Activated T-helper 2 cell treated with anti-CD3 and anti-CD28 coated beads, Interferon-gamma antibody, Interleukin-2, Interleukin-4, amounts not matched to agents 10 μg/mL and 5 μg/mL and 100 μg/mL, durations not matched to agents 14 hours and 24 hours and 36 hours (primary cell): ENCODE measurements at regions not wholly inside any gene's neighbourhood (a gene's known extent, or its start where the extent isn't known, plus 50 kb on each side); places are given as distances from the start of the nearest gene placed in this dataset.
"Not testable (repeated sequence)": the region's sequence is repeated elsewhere in the genome, so short reads cannot be mapped to it uniquely, and the experiment has no call there.

ENCODE experiments used
- DNase-seq: peaks from one replicate; pipeline ENCODE4 v3.0.0; 2021; ENCODE audit warnings: low spot score
- H3K27ac Mint-ChIP-seq: one replicate; pipeline ENCODE4 v1.8.0; 2021; ENCODE audit warnings: mixed read lengths
- H3K27me3 Mint-ChIP-seq: one replicate; pipeline ENCODE4 v1.8.0; 2021; ENCODE audit warnings: low read depth, mixed read lengths
- H3K36me3 Mint-ChIP-seq: one replicate; pipeline ENCODE4 v1.8.0; 2021; ENCODE audit warnings: low read depth, mixed read lengths
- H3K4me1 Mint-ChIP-seq: one replicate; pipeline ENCODE4 v1.8.0; 2021; ENCODE audit warnings: low read depth, mixed read lengths
- H3K4me3 Mint-ChIP-seq: one replicate; pipeline ENCODE4 v1.8.0; 2021; ENCODE audit warnings: low read depth, mild to moderate bottlenecking, moderate library complexity, mixed read lengths
- H3K9me3 Mint-ChIP-seq: one replicate; pipeline ENCODE4 v1.8.0; 2021; ENCODE audit warnings: mixed read lengths
- intact Hi-C: fragments of 100-400 bp; cut with micrococcal nuclease; formaldehyde crosslinking; loops from one replicate; pipeline ENCODE4 v1.15.1; 2023

- intact Hi-C loops = no loop called here
- Mint-ChIP-seq H3K27ac (no peak overlapping the region), H3K4me1 (no peaks in the 10 kb centered on the region), H3K27me3 (peaks cover 6% of the 10 kb centered on the region), H3K9me3 (no peaks in the 10 kb centered on the region), H3K36me3 (no peaks in the 10 kb centered on the region), H3K4me3 (no peak overlapping the region)
- no peak for DNase-seq
Measured at GRCh38 chr18:76307293-76307690, 187.8 kb downstream of the ZNF516 start.

GRCh38 chr18:76306685-76307292, 188.3 kb downstream of the ZNF516 start:
- Mint-ChIP-seq H3K36me3 (no peaks in the 10 kb centered on the region), H3K9me3 (no peaks in the 10 kb centered on the region), H3K27ac (no peak overlapping the region), H3K4me3 (no peak overlapping the region), H3K27me3 (peaks cover 6% of the 10 kb centered on the region), H3K4me1 (no peaks in the 10 kb centered on the region)
- DNase-seq = no peak
- intact Hi-C loops = no loop called here

- no peak overlapping the region for H3K27ac Mint-ChIP-seq
- intact Hi-C loops = no loop called here
- no peak overlapping the region for H3K4me3 Mint-ChIP-seq
- no peaks in the 10 kb centered on the region for H3K4me1 Mint-ChIP-seq
- no peaks in the 10 kb centered on the region for H3K9me3 Mint-ChIP-seq
- no peaks in the 10 kb centered on the region for H3K27me3 Mint-ChIP-seq
- DNase-seq = no peak
- H3K36me3 Mint-ChIP-seq = no peaks in the 10 kb centered on the region
Measured at GRCh38 chr18:76285866-76286265, 209.2 kb downstream of the ZNF516 start.

GRCh38 chr18:76281565-76281964, 213.5 kb downstream of the ZNF516 start:
- no peak overlapping the region for H3K4me3 Mint-ChIP-seq
- H3K27ac Mint-ChIP-seq = no peak overlapping the region
- no peaks in the 10 kb centered on the region for H3K27me3 Mint-ChIP-seq
- H3K36me3 Mint-ChIP-seq = no peaks in the 10 kb centered on the region
- no peak for DNase-seq
- no peaks in the 10 kb centered on the region for H3K4me1 Mint-ChIP-seq
- H3K9me3 Mint-ChIP-seq = no peaks in the 10 kb centered on the region
- intact Hi-C loops = no loop called here

- intact Hi-C loops = no loop called here
- H3K27ac Mint-ChIP-seq = no peak overlapping the region
- no peaks in the 10 kb centered on the region for H3K9me3 Mint-ChIP-seq
- no peak for DNase-seq
- no peaks in the 10 kb centered on the region for H3K4me1 Mint-ChIP-seq
- H3K27me3 Mint-ChIP-seq = no peaks in the 10 kb centered on the region
- H3K4me3 Mint-ChIP-seq = no peak overlapping the region
- H3K36me3 Mint-ChIP-seq = no peaks in the 10 kb centered on the region
Measured at GRCh38 chr18:76277801-76278200, 217.2 kb downstream of the ZNF516 start.

GRCh38 chr18:76275727-76276313, 219.2 kb downstream of the ZNF516 start:
- Mint-ChIP-seq H3K9me3 (no peaks in the 10 kb centered on the region), H3K4me3 (no peak overlapping the region), H3K27ac (no peak overlapping the region), H3K36me3 (no peaks in the 10 kb centered on the region), H3K27me3 (no peaks in the 10 kb centered on the region), H3K4me1 (no peaks in the 10 kb centered on the region)
- no peak for DNase-seq
- intact Hi-C loops = no loop called here

- Mint-ChIP-seq H3K4me1 (no peaks in the 10 kb centered on the region), H3K36me3 (no peaks in the 10 kb centered on the region), H3K9me3 (no peaks in the 10 kb centered on the region), H3K27ac (no peak overlapping the region), H3K27me3 (no peaks in the 10 kb centered on the region), H3K4me3 (no peak overlapping the region)
- intact Hi-C loops = no loop called here
- no peak for DNase-seq
Measured at GRCh38 chr18:76274468-76275289, 220.4 kb downstream of the ZNF516 start.

- DNase-seq = no peak
- no peak overlapping the region for H3K4me3 Mint-ChIP-seq
- no peaks in the 10 kb centered on the region for H3K4me1 Mint-ChIP-seq
- H3K27ac Mint-ChIP-seq = no peak overlapping the region
- no peaks in the 10 kb centered on the region for H3K36me3 Mint-ChIP-seq
- no peaks in the 10 kb centered on the region for H3K27me3 Mint-ChIP-seq
- intact Hi-C loops = no loop called here
- no peaks in the 10 kb centered on the region for H3K9me3 Mint-ChIP-seq
Measured at GRCh38 chr18:76273956-76274355, 221.1 kb downstream of the ZNF516 start.

- intact Hi-C loops = no loop called here
- no peak overlapping the region for H3K4me3 Mint-ChIP-seq
- DNase-seq = no peak
- H3K36me3 Mint-ChIP-seq = no peaks in the 10 kb centered on the region
- H3K27me3 Mint-ChIP-seq = no peaks in the 10 kb centered on the region
- H3K27ac Mint-ChIP-seq = no peak overlapping the region
- H3K4me1 Mint-ChIP-seq = no peaks in the 10 kb centered on the region
- H3K9me3 Mint-ChIP-seq = no peaks in the 10 kb centered on the region
Measured at GRCh38 chr18:76273036-76273545, 222.0 kb downstream of the ZNF516 start.

- intact Hi-C loops, H3K4me3 Mint-ChIP-seq, H3K27ac Mint-ChIP-seq, H3K36me3 Mint-ChIP-seq, H3K27me3 Mint-ChIP-seq, H3K9me3 Mint-ChIP-seq, H3K4me1 Mint-ChIP-seq, DNase-seq: not testable (repeated sequence)
Measured at GRCh38 chr18:76267423-76267822, 227.6 kb downstream of the ZNF516 start.

GRCh38 chr18:76266236-76266991, 228.6 kb downstream of the ZNF516 start:
- no peak overlapping the region for H3K27ac Mint-ChIP-seq
- DNase-seq = no peak
- intact Hi-C loops = no loop called here

GRCh38 chr18:76265497-76266235, 229.4 kb downstream of the ZNF516 start:
- no peak for DNase-seq
- Mint-ChIP-seq H3K4me3 (no peak overlapping the region), H3K27ac (no peak overlapping the region), H3K36me3 (no peaks in the 10 kb centered on the region), H3K4me1 (no peaks in the 10 kb centered on the region), H3K27me3 (no peaks in the 10 kb centered on the region), H3K9me3 (no peaks in the 10 kb centered on the region)
- intact Hi-C loops = no loop called here

More at GRCh38 chr18:76266236-76266991, 228.6 kb downstream of the ZNF516 start:
- Mint-ChIP-seq H3K9me3 (no peaks in the 10 kb centered on the region), H3K27me3 (no peaks in the 10 kb centered on the region), H3K4me3 (no peak overlapping the region), H3K36me3 (no peaks in the 10 kb centered on the region), H3K4me1 (no peaks in the 10 kb centered on the region)
